Activated CD8-positive, alpha-beta T cell treated with anti-CD3 and anti-CD28 coated beads for 36 hours (primary cell): ENCODE measurements at regions not wholly inside any gene's neighbourhood (a gene's known extent, or its start where the extent isn't known, plus 50 kb on each side); places are given as distances from the start of the nearest gene placed in this dataset.

Source experiments
- ATAC-seq: fragments of 200-7000 bp; cut with Tn5 transposase; one replicate; pipeline ENCODE4 v1.10.0; 2021; ENCODE audit warnings: mild to moderate bottlenecking, moderate library complexity
- CTCF ChIA-PET: fragments of 350-600 bp; sonication (Branson Sonifier 250); formaldehyde crosslinking; loops from one replicate; lab custom pipeline; 2021; ENCODE audit warnings: antibody characterized with exemption; lab: Charles Lee
- POLR2A ChIA-PET: fragments of 350-600 bp; sonication (Branson Sonifier 250); formaldehyde crosslinking; loops from one replicate; lab custom pipeline; 2021; ENCODE audit warnings: antibody characterized with exemption; lab: Charles Lee
- DNase-seq: peaks from one replicate; pipeline ENCODE4 v3.0.0-alpha.2; 2020
- H3K27ac Mint-ChIP-seq: one replicate; pipeline ENCODE4 v1.8.0; 2021; ENCODE audit warnings: mild to moderate bottlenecking, mixed read lengths
- H3K27me3 Mint-ChIP-seq: one replicate; pipeline ENCODE4 v1.8.0; 2021; ENCODE audit warnings: mixed read lengths
- H3K36me3 Mint-ChIP-seq: one replicate; pipeline ENCODE4 v1.8.0; 2021; ENCODE audit warnings: low read depth, mixed read lengths
- H3K4me1 Mint-ChIP-seq: one replicate; pipeline ENCODE4 v1.8.0; 2021; ENCODE audit warnings: low read depth, mixed read lengths
- H3K4me3 Mint-ChIP-seq: one replicate; pipeline ENCODE4 v1.8.0; 2021; ENCODE audit warnings: mild to moderate bottlenecking, moderate library complexity, mixed read lengths
- H3K9me3 Mint-ChIP-seq: one replicate; pipeline ENCODE4 v1.8.0; 2021; ENCODE audit warnings: mixed read lengths
- intact Hi-C: fragments of 100-400 bp; cut with micrococcal nuclease; formaldehyde crosslinking; loops from one replicate; pipeline ENCODE4 v1.10.0; 2022
- TF ChIP-seq, protein P1 (sequence below): fragments of 200-600 bp; IDR thresholded peaks from one replicate; pipeline ENCODE4 v1.8.0; 2022; ENCODE audit warnings: antibody characterized with exemption, mild to moderate bottlenecking

DNA sequence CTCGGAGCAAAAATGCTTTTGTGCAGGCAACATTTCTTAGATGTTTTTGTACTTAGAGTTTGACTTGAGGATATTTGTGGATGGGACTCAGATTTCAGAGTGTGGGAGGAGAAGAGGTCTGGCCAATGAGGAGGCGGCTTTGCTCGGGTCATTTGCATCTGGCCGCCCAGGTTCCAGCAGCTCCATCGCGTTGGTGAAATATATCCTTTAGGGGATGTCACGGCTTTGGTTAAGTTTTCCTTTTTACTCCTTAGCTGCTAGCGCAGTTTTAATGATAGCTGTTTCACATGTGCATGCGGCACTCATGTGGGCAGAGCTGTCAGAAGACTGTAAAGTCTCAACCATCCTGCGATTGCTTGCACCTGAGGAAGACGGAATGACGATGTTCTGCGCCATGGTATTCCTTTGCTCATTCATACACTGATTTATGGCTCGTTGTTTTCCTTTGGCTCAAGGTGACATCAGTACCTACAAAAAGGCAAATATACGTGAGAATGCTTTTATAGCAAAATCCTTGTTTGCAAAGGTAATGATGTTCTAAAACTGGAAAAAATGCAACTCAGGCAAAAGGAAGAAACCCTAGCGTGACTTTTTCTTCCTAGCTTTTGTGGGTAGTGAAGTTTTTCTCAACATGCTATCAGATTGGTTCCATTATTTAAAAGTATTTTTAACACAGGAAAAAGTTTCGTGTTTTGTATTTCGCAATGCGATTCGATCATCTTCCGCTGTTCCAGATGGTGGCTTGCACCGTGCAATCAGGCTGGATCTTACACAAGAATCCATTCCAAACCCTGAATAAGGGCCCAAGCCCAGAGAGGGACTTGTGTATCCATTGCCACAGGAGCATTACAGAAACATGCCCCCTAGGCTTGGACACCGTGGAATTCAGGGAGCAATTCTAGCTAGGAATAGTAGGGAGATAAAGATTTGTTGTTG lies 70.5 kb upstream of the ZNF516 start:
- no peak for ATAC-seq
- CTCF ChIA-PET = interaction anchor here (0.7 to 0.9 kb wide), 2 partner anchors 9 to 49 kb away, joined by 3 read pairs; no protein-coding TSS in a partner anchor

DNA sequence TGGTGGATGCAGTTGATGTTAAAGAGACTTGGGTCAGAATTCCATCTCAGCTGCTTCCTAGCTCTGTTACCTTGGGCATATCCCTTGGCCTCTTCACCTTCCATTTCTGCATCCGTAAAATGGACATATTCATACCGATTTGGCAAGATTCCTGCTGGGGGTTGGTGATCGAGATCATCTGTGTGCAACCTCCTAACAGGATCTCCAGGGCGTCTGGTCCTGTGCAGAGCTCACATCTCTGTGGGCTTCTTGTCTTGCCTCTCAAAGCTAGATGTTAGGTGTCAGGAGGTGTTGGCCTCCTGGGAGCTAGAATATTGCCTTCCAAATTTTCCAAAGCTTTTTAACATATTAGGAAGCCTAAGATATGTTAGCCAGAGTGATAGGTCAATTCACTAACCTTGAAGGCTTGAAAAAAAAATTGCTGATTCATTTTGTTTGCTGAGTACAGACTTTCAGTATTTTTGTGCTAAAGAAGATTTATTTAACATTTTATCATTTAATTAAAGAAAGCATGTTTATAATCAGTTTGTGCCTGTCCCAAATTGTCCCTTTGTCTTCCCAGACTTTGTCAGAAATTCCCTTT lies 69.7 kb upstream of the ZNF516 start:
- TF ChIP-seq, protein P1, sequence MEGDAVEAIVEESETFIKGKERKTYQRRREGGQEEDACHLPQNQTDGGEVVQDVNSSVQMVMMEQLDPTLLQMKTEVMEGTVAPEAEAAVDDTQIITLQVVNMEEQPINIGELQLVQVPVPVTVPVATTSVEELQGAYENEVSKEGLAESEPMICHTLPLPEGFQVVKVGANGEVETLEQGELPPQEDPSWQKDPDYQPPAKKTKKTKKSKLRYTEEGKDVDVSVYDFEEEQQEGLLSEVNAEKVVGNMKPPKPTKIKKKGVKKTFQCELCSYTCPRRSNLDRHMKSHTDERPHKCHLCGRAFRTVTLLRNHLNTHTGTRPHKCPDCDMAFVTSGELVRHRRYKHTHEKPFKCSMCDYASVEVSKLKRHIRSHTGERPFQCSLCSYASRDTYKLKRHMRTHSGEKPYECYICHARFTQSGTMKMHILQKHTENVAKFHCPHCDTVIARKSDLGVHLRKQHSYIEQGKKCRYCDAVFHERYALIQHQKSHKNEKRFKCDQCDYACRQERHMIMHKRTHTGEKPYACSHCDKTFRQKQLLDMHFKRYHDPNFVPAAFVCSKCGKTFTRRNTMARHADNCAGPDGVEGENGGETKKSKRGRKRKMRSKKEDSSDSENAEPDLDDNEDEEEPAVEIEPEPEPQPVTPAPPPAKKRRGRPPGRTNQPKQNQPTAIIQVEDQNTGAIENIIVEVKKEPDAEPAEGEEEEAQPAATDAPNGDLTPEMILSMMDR = no peak
- H3K27me3 Mint-ChIP-seq = peaks cover 15% of the 10 kb centered on the region
- H3K4me1 Mint-ChIP-seq = no peaks in the 10 kb centered on the region
- no peak overlapping the region for H3K27ac Mint-ChIP-seq
- POLR2A ChIA-PET = no interaction called here
- no peaks in the 10 kb centered on the region for H3K9me3 Mint-ChIP-seq
- intact Hi-C loops = no loop called here
- CTCF ChIA-PET = interaction anchor here (0.7 to 0.9 kb wide), 2 partner anchors 9 to 50 kb away, joined by 3 read pairs; no protein-coding TSS in a partner anchor
- DNase-seq (no peak), ATAC-seq (no peak)
- H3K4me3 Mint-ChIP-seq = no peak overlapping the region
- H3K36me3 Mint-ChIP-seq = no peaks in the 10 kb centered on the region

More for the DNA sequence above, 70.5 kb upstream of the ZNF516 start:
- Mint-ChIP-seq H3K27ac (no peak overlapping the region), H3K9me3 (no peaks in the 10 kb centered on the region), H3K36me3 (no peaks in the 10 kb centered on the region), H3K27me3 (peaks cover 12% of the 10 kb centered on the region), H3K4me3 (no peak overlapping the region), H3K4me1 (no peaks in the 10 kb centered on the region)
- POLR2A ChIA-PET = interaction anchor here (0.9 kb wide), 1 partner anchor 56 kb away, joined by 3 read pairs; no protein-coding TSS in a partner anchor
- intact Hi-C loops = no loop called here
- TF ChIP-seq, protein P1 = no peak
- no peak for DNase-seq

DNA sequence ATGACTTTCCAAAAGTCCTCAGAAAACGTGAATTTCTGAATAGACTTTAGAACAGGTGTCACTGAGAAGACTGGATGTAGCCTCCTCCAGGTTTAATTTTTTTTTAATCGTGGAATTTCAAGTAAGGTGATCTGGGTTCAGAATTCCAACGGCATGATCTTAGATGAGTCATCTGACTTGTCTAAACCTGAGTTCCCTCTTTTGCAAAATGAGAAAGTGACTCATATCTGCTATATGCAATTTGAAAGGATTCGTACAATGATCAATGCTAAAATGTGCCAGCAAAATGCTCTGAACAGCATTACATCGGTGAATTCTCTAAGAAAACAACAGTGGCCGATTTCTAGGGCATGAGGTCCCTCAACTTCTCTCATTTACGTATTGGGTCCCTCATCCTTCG lies 69.1 kb upstream of the ZNF516 start:
- Mint-ChIP-seq H3K4me1 (no peaks in the 10 kb centered on the region), H3K36me3 (no peaks in the 10 kb centered on the region), H3K27ac (no peak overlapping the region), H3K27me3 (peaks cover 19% of the 10 kb centered on the region), H3K4me3 (no peak overlapping the region), H3K9me3 (no peaks in the 10 kb centered on the region)
- ATAC-seq (no peak), DNase-seq (no peak)
- POLR2A ChIA-PET = no interaction called here
- intact Hi-C loops = no loop called here
- TF ChIP-seq, protein P1 = no peak
- CTCF ChIA-PET = no interaction called here

DNA sequence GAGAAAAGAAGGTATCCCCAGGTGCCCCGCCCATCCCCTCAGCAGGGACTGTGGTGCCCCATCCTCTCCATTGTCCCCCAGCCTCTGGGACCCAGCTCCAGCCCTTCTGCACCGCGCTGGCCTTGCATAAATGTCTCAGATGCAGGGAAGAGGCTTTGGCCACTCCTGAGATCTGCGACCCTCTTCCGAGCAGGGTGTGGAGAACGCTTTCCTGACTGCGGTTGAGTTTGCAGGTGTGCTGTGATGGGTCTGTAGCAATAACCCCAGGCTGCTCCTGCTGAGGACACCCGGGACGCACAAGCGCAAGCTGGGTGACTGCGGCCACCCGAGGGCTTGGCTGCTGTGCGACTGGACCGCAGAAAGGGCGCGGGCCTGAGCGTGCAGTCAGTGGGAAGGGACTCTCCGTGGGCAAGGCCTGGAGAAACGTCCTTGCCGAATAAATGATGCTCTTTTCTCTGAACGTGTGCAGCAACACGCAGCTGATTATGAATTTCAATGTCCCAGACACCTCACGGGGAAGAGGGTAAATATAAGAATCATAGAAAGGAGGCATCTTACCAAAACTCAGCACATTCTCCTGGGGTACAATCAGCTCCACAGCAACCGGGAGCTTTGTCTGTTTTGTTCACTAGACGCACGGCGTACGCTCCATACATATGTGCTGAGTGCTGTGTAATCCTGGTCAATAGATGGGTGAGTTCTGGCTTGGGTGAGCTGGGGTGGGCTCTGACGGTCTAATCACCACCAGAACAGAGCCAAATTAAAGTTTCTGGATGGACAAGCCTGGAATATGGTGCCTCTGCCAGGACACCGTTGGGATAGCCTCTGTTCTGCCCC lies 67.5 kb upstream of the ZNF516 start:
- ATAC-seq (no peak), DNase-seq (no peak)
- Mint-ChIP-seq H3K4me3 (no peak overlapping the region), H3K4me1 (no peaks in the 10 kb centered on the region), H3K9me3 (no peaks in the 10 kb centered on the region), H3K36me3 (no peaks in the 10 kb centered on the region), H3K27ac (no peak overlapping the region), H3K27me3 (peaks cover 20% of the 10 kb centered on the region)
- intact Hi-C loops = no loop called here
- TF ChIP-seq, protein P1 = no peak
- POLR2A ChIA-PET = no interaction called here
- CTCF ChIA-PET = no interaction called here
